Mesothelial cell of epicardium (in vitro differentiated cells): ENCODE measurements at regions not wholly inside any gene's neighbourhood (a gene's known extent, or its start where the extent isn't known, plus 50 kb on each side); places are given as distances from the start of the nearest gene placed in this dataset.
"Not testable (repeated sequence)": the region's sequence is repeated elsewhere in the genome, so short reads cannot be mapped to it uniquely, and the experiment has no call there.

Experiments used
- DNase-seq, 2 experiments: peaks; one replicate each; pipeline ENCODE4 v3.0.0; 2021; ENCODE audit warnings: low spot score in 2 of 2; ENCODE audit not compliant: unreplicated experiment in 2 of 2
- H3K27ac Mint-ChIP-seq: 2 replicates; pipeline ENCODE4 v1.8.0; 2021; ENCODE audit warnings: mixed read lengths
- H3K27me3 Mint-ChIP-seq: 2 replicates; pipeline ENCODE4 v1.8.0; 2021; ENCODE audit warnings: low read depth, mixed read lengths
- H3K36me3 Mint-ChIP-seq: 2 replicates; pipeline ENCODE4 v1.8.0; 2021; ENCODE audit warnings: mixed read lengths
- H3K4me1 Mint-ChIP-seq: 2 replicates; pipeline ENCODE4 v1.8.0; 2021; ENCODE audit warnings: mixed read lengths
- H3K4me3 Mint-ChIP-seq: 2 replicates; pipeline ENCODE4 v1.8.0; 2021; ENCODE audit warnings: mild to moderate bottlenecking, moderate library complexity, mixed read lengths
- H3K9me3 Mint-ChIP-seq: 2 replicates; pipeline ENCODE4 v1.8.0; 2021; ENCODE audit warnings: mixed read lengths
- TF ChIP-seq, protein P1 (sequence below): fragments of 200-600 bp; sonication (generic); IDR thresholded peaks from one replicate; pipeline ENCODE4 v1.5.0; 2021; ENCODE audit warnings: antibody characterized with exemption; ENCODE audit not compliant: unreplicated experiment

DNA sequence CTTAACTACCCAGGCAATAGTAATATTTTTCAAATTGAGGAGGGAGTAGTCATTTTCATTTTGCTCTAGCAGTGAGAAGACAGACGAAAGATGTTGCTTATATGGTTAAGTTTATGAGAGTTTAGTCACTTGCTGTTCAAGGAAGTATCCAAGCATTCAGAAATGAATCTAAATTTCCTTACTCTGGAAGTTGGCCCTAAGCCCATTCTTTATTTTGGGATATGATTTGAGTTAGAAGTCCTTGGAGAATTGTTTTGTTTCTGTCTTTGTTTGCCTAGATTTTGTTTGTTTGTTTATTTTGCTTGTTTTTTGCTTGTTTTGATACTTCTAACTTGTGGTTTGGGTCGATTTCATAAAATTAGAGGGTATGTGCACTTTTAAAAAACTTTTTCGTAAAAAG is 146.4 kb upstream of the FGF10 start:
- Mint-ChIP-seq H3K9me3 (no peaks in the 10 kb centered on the region), H3K27ac (no peak overlapping the region), H3K36me3 (no peaks in the 10 kb centered on the region), H3K27me3 (peaks cover 2% of the 10 kb centered on the region), H3K4me1 (no peaks in the 10 kb centered on the region), H3K4me3 (no peak overlapping the region)
- DNase-seq: no peak
- TF ChIP-seq, protein P1, sequence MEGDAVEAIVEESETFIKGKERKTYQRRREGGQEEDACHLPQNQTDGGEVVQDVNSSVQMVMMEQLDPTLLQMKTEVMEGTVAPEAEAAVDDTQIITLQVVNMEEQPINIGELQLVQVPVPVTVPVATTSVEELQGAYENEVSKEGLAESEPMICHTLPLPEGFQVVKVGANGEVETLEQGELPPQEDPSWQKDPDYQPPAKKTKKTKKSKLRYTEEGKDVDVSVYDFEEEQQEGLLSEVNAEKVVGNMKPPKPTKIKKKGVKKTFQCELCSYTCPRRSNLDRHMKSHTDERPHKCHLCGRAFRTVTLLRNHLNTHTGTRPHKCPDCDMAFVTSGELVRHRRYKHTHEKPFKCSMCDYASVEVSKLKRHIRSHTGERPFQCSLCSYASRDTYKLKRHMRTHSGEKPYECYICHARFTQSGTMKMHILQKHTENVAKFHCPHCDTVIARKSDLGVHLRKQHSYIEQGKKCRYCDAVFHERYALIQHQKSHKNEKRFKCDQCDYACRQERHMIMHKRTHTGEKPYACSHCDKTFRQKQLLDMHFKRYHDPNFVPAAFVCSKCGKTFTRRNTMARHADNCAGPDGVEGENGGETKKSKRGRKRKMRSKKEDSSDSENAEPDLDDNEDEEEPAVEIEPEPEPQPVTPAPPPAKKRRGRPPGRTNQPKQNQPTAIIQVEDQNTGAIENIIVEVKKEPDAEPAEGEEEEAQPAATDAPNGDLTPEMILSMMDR: no peak

DNA sequence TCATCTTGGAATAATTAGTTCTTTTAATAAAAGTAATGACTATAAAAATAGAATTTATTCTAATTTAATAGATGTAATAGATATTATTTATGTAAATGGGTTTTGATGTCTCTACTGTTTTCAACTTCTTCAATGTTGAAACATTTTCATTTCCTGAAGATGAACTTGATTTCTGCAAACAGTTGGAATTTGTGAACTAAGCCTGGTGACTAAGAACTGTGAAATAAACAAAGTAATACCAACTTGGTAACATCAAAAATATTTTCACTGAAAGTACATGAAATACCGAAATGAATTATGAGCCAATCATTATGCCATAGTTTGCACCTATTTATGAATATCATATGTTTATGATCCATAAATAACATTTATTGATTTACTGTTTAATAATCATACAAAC is 143.8 kb upstream of the FGF10 start:
- no peak overlapping the region for H3K4me3 Mint-ChIP-seq
- H3K27ac Mint-ChIP-seq: no peak overlapping the region
- peaks cover 6% of the 10 kb centered on the region for H3K9me3 Mint-ChIP-seq
- no peak for DNase-seq
- H3K4me1 Mint-ChIP-seq: no peaks in the 10 kb centered on the region
- no peaks in the 10 kb centered on the region for H3K36me3 Mint-ChIP-seq
- TF ChIP-seq, protein P1: no peak
- H3K27me3 Mint-ChIP-seq: no peaks in the 10 kb centered on the region

DNA sequence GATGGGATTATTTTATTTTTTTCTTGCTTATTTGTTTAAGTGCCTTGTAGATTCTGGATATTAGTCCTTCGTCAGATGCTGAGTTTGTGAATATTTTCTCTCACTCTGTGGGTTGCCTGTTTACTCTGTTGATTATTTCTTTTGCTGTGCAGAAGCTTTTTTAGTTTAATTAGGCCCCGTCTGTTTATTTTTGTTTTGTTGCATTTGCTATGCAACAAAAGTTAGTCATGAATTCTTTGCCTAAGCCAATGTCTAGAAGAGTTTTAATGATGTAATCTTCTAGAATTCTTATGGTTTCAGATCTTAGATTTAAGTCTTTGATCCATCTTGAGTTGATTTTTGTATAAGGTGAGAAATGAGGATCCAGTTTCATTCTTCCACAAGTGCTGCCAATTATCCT is 142.5 kb upstream of the FGF10 start:
- DNase-seq, H3K4me1 Mint-ChIP-seq, H3K27ac Mint-ChIP-seq, H3K36me3 Mint-ChIP-seq, H3K4me3 Mint-ChIP-seq, H3K27me3 Mint-ChIP-seq: not testable (repeated sequence)
- H3K9me3 Mint-ChIP-seq: peaks cover 12% of the 10 kb centered on the region

- not testable (repeated sequence) for H3K27ac Mint-ChIP-seq, H3K27me3 Mint-ChIP-seq, H3K4me3 Mint-ChIP-seq, H3K36me3 Mint-ChIP-seq, H3K4me1 Mint-ChIP-seq, DNase-seq
- peaks cover 14% of the 10 kb centered on the region for H3K9me3 Mint-ChIP-seq
Measured at GRCh38 chr5:44530783-44531182, 141.6 kb upstream of the FGF10 start.

- Mint-ChIP-seq H3K27ac (no peak overlapping the region), H3K9me3 (no peaks in the 10 kb centered on the region), H3K4me3 (no peak overlapping the region), H3K27me3 (no peaks in the 10 kb centered on the region), H3K36me3 (no peaks in the 10 kb centered on the region), H3K4me1 (no peaks in the 10 kb centered on the region)
- DNase-seq: no peak
- TF ChIP-seq, protein P1: no peak
Measured at GRCh38 chr5:44511596-44511995, 122.4 kb upstream of the FGF10 start.

GRCh38 chr5:44506561-44506960 is 117.3 kb upstream of the FGF10 start:
- Mint-ChIP-seq H3K9me3 (no peaks in the 10 kb centered on the region), H3K4me1 (no peaks in the 10 kb centered on the region)

DNA sequence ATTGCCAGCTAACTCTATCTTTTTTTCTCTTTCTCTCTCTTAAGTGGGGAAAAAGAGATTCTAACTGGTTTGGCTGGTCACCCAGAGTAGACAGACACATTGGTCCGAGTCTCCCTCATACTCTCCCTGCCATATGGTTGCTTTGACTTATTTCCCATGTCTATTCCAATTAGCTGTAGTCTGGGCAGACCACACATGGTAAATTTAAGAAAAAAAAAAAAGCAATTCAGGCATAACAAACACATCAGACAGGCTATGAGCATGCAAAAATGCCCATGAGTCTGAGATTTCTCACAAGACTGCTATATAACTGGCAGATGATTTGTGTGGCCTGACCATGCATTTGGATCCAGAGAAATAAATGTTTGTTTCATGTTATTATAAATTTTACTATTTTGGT is 110.2 kb upstream of the FGF10 start:
- H3K4me3 Mint-ChIP-seq: no peak overlapping the region
- H3K9me3 Mint-ChIP-seq: no peaks in the 10 kb centered on the region
- H3K4me1 Mint-ChIP-seq: no peaks in the 10 kb centered on the region
- DNase-seq: no peak
- H3K27ac Mint-ChIP-seq: no peak overlapping the region
- H3K27me3 Mint-ChIP-seq: no peaks in the 10 kb centered on the region
- TF ChIP-seq, protein P1: no peak
- H3K36me3 Mint-ChIP-seq: no peaks in the 10 kb centered on the region

More at GRCh38 chr5:44506561-44506960, 117.3 kb upstream of the FGF10 start:
- H3K27ac Mint-ChIP-seq: no peak overlapping the region
- no peaks in the 10 kb centered on the region for H3K27me3 Mint-ChIP-seq
- H3K36me3 Mint-ChIP-seq: no peaks in the 10 kb centered on the region
- no peak for DNase-seq
- TF ChIP-seq, protein P1: no peak
- no peak overlapping the region for H3K4me3 Mint-ChIP-seq
